ENCODE measurements at regions not wholly inside any gene's neighbourhood (a gene's known extent, or its start where the extent isn't known, plus 50 kb on each side); places are given as distances from the start of the nearest gene placed in this dataset.
A peak's percentile ranks its signal among the peaks of the same experiment; 100 is the strongest.

DNA sequence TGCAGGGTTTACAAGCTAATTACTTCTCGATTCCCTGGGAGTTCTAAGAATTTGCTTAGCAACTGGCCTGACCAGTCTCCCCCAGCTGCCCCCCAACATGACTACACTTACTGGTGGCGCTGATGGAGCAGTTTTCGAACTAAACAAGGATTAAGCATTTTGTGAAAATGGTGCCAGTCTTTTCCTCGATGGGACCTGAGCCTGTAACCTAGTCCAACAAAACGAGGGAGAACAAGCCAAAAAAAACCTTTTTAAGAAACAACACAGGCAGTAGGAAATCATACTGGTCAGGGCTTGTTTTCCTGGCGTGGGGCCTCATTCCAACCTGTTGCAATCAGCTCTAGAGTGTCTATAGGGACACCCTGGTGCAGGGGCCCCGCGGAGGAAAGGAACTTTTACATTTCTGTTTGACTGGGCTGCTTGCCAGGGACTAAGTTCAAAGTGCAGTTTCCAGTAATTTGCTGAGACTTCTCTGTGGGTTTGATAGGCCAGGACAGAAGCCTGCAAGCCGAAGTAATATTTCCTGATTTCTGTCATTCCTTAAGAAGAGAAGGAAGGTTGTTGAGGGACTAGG is 158.7 kb downstream of the SPRY1 start:
- Mint-ChIP-seq H3K27ac (peak overlapping the region; percentile 97 to 99 (median 97)), H3K36me3 (ENCODE audit: low read depth) (no peaks in the 10 kb centered on the region), H3K9me3 (peaks cover 4% of the 10 kb centered on the region), H3K4me3 (peak overlapping the region; percentile 6 to 49 (median 22)), H3K4me1 (peaks cover 67% of the 10 kb centered on the region), H3K27me3 (ENCODE audit: low read depth) (no peaks in the 10 kb centered on the region)
- TF ChIP-seq, protein P1, sequence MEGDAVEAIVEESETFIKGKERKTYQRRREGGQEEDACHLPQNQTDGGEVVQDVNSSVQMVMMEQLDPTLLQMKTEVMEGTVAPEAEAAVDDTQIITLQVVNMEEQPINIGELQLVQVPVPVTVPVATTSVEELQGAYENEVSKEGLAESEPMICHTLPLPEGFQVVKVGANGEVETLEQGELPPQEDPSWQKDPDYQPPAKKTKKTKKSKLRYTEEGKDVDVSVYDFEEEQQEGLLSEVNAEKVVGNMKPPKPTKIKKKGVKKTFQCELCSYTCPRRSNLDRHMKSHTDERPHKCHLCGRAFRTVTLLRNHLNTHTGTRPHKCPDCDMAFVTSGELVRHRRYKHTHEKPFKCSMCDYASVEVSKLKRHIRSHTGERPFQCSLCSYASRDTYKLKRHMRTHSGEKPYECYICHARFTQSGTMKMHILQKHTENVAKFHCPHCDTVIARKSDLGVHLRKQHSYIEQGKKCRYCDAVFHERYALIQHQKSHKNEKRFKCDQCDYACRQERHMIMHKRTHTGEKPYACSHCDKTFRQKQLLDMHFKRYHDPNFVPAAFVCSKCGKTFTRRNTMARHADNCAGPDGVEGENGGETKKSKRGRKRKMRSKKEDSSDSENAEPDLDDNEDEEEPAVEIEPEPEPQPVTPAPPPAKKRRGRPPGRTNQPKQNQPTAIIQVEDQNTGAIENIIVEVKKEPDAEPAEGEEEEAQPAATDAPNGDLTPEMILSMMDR (IDR thresholded peaks at IDR 0.05; ENCODE audit: unreplicated experiment in 3 of 3): no peak

DNA sequence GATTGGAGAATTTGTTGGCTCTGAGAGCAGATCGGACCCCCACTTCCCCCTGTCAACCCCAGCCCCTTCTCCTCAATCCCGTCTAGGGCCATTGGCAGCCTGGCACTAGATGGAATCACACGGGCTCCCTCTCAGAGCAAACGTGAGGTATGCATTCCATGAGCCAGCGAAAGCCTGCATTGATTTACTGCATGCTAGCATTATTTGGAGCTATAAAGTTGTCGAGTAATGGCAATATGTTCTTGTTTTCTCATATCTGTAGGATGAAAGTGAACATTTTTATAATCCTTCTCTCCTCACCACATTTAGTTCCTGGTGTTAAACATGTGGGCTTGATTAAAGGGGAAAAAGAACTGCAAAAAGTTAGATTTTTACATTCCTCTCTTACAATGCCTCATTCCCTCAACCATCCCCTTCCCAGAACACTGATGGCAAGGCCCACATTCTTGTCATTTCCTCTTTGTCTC is 159.2 kb downstream of the SPRY1 start:
- TF ChIP-seq, protein P1 (IDR thresholded peaks at IDR 0.05; ENCODE audit: unreplicated experiment in 3 of 3): no peak
- Mint-ChIP-seq H3K27me3 (ENCODE audit: low read depth) (no peaks in the 10 kb centered on the region), H3K36me3 (ENCODE audit: low read depth) (no peaks in the 10 kb centered on the region), H3K4me1 (peaks cover 72% of the 10 kb centered on the region), H3K27ac (peak overlapping the region; percentile 97 to 99 (median 97)), H3K4me3 (peak overlapping the region; percentile 6 to 49 (median 45)), H3K9me3 (peaks cover under 1% of the 10 kb centered on the region)

DNA sequence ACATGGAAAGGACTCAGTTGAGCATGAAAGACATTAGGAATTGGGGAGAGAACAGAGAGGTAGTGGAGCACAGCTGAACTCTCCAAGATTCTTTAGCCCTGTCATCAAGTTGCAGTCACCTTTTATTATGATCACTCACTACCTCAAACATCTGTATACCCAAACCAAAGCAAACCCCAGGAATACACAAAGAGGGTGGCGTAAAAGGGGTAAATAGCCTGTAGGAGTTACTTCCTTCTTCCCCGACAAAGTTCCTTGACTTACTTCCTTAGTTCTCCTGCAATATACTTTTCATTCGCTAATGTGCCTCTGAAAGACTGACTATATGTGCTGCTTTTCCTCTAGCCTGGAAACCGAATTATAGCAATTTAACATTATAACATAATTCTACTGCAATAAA is 159.9 kb downstream of the SPRY1 start:
- H3K27ac Mint-ChIP-seq: peak overlapping the region; percentile 97 to 99 (median 97)
- H3K4me3 Mint-ChIP-seq: peak overlapping the region in 2 of 3 experiments; percentile 45 to 49
- peaks cover 73% of the 10 kb centered on the region for H3K4me1 Mint-ChIP-seq
- H3K9me3 Mint-ChIP-seq: no peaks in the 10 kb centered on the region
- no peaks in the 10 kb centered on the region for H3K27me3 Mint-ChIP-seq (ENCODE audit: low read depth)
- H3K36me3 Mint-ChIP-seq (ENCODE audit: low read depth): no peaks in the 10 kb centered on the region
- TF ChIP-seq, protein P1 (IDR thresholded peaks at IDR 0.05; ENCODE audit: unreplicated experiment in 3 of 3): no peak

DNA sequence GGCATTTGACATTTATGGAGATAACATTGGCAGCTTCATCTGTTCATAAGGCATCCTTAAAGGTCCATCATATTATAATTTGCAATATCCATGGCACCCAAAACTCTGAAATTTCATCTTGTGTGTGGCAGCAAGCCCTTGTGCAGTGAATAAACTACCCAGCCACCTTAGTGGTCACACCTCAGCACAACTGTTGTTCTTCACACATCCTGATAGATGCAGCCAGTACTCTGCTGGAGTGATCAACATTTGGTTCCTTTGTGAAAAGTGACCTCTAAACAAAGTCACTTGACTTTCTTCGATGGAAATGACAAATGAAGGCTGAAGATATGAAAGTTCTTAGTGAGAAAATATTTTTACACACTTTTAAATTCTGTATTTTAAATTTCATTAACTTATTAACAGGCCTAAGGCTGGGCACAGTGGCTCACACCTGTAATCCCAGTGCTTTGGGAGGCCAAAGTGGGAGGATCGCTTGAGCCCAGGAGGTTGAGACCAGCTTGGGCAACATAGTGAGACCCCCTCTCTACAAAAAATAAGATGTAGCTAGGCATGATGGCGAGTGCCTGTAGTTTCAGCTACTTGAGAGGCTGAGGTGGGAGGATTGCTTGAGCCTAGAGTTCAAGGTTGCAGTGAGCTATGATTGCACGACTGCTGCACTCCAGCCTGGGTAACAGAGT is 161.4 kb downstream of the SPRY1 start:
- H3K27me3 Mint-ChIP-seq (ENCODE audit: low read depth): no peaks in the 10 kb centered on the region
- H3K36me3 Mint-ChIP-seq (ENCODE audit: low read depth): no peaks in the 10 kb centered on the region
- peaks cover 68% of the 10 kb centered on the region for H3K4me1 Mint-ChIP-seq
- TF ChIP-seq, protein P1 (IDR thresholded peaks at IDR 0.05; ENCODE audit: unreplicated experiment in 3 of 3): no peak
- no peaks in the 10 kb centered on the region for H3K9me3 Mint-ChIP-seq
- H3K4me3 Mint-ChIP-seq: no peak overlapping the region
- H3K27ac Mint-ChIP-seq: peak overlapping the region; percentile 59 to 99 (median 86)

DNA sequence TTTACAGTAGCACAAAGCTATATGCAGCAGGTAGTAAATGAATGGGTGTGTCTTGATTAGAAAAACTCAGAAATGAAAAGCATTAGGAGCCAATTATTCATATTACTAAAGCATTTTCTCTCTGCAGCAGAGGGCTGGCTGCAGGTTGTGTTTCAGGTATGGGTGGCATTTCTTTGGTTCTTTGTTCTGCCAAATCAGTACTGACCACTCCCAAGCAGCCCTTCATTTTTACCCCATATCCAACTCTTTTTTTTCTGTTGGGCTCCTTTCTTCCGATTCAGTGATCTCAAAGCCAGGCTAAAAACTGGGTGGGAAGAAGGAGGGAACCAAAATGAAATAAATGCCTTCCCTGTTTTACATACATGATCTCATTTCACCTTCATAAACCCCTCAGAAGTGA is 162.3 kb downstream of the SPRY1 start:
- Mint-ChIP-seq H3K4me3 (no peak overlapping the region), H3K27me3 (ENCODE audit: low read depth) (no peaks in the 10 kb centered on the region), H3K36me3 (ENCODE audit: low read depth) (no peaks in the 10 kb centered on the region), H3K9me3 (no peaks in the 10 kb centered on the region), H3K4me1 (peaks cover 65% of the 10 kb centered on the region), H3K27ac (peak overlapping the region; percentile 88 to 93 (median 91))
- TF ChIP-seq, protein P1 (IDR thresholded peaks at IDR 0.05; ENCODE audit: unreplicated experiment in 3 of 3): no peak
